PC-9 (cell line): ENCODE measurements at regions not wholly inside any gene's neighbourhood (a gene's known extent, or its start where the extent isn't known, plus 50 kb on each side); places are given as distances from the start of the nearest gene placed in this dataset.

Experiments
- CTCF ChIP-seq: fragments of 200-600 bp; sonication (generic); conservative IDR thresholded peaks from 2 replicates; pipeline ENCODE4 v1.6.1; 2017; ENCODE audit warnings: mixed run types, antibody characterized with exemption, mild to moderate bottlenecking, moderate library complexity
- EZH2 ChIP-seq: fragments of 200-600 bp; sonication (generic); IDR thresholded peaks from 2 replicates; pipeline ENCODE4 v1.8.0; 2017; ENCODE audit warnings: antibody characterized with exemption, low read depth

GRCh38 chr4:125529071-125529470 lies 214.3 kb downstream of the FAT4 start:
- TF ChIP-seq CTCF (no peak), EZH2 (no peak)
